A673 (cell line): ENCODE measurements at regions not wholly inside any gene's neighbourhood (a gene's known extent, or its start where the extent isn't known, plus 50 kb on each side); places are given as distances from the start of the nearest gene placed in this dataset.
"Not testable (repeated sequence)": the region's sequence is repeated elsewhere in the genome, so short reads cannot be mapped to it uniquely, and the experiment has no call there.

ENCODE experiments used
- CTCF ChIP-seq: fragments of 300-800, 200-600 bp; sonication (generic); conservative IDR thresholded peaks from 2 replicates; pipeline ENCODE4 v1.5.1; 2017; ENCODE audit warnings: low read depth, mild to moderate bottlenecking, antibody characterized with exemption, low read length, moderate library complexity, mixed read lengths
- EZH2 ChIP-seq: fragments of 200-600 bp; sonication (generic); IDR thresholded peaks from 2 replicates; pipeline ENCODE4 v1.6.1; 2017; ENCODE audit warnings: borderline replicate concordance, low read depth, mild to moderate bottlenecking, mixed read lengths, antibody characterized with exemption, low read length; ENCODE audit not compliant: poor library complexity, severe bottlenecking

- TF ChIP-seq CTCF, EZH2: not testable (repeated sequence)
Observed at GRCh38 chr3:75444634-75445033, 219.5 kb upstream of the FRG2C start.
